GM12872 (cell line): ENCODE measurements at regions not wholly inside any gene's neighbourhood (a gene's known extent, or its start where the extent isn't known, plus 50 kb on each side); places are given as distances from the start of the nearest gene placed in this dataset.

ENCODE experiments used
- TF ChIP-seq, protein P1 (sequence below): IDR thresholded peaks from 3 replicates; pipeline ENCODE4 v1.5.1; 2011; ENCODE audit warnings: low read depth, mild to moderate bottlenecking, low read length, moderate library complexity; ENCODE audit not compliant: insufficient read depth

DNA sequence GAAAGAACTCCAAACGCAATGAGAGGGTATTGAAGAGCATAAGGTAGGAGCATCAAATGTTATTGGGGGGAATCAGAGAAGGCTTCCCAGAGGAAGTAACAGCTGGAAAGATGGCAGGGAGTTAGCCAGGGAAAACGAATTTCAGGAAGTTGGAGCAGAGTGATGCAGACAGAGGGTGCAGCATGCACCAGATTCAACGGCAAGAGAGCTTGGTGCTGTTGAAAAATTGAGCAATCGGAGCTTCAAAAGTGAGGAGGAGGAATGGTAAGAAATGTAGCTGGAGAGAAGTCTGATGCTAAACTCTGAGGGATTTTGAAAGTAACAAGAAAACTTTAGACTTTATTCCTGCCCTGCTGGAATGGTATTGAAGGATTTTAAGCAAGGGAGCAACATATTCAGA is 541.0 kb upstream of the LMCD1 start:
- TF ChIP-seq, protein P1, sequence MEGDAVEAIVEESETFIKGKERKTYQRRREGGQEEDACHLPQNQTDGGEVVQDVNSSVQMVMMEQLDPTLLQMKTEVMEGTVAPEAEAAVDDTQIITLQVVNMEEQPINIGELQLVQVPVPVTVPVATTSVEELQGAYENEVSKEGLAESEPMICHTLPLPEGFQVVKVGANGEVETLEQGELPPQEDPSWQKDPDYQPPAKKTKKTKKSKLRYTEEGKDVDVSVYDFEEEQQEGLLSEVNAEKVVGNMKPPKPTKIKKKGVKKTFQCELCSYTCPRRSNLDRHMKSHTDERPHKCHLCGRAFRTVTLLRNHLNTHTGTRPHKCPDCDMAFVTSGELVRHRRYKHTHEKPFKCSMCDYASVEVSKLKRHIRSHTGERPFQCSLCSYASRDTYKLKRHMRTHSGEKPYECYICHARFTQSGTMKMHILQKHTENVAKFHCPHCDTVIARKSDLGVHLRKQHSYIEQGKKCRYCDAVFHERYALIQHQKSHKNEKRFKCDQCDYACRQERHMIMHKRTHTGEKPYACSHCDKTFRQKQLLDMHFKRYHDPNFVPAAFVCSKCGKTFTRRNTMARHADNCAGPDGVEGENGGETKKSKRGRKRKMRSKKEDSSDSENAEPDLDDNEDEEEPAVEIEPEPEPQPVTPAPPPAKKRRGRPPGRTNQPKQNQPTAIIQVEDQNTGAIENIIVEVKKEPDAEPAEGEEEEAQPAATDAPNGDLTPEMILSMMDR = no peak

DNA sequence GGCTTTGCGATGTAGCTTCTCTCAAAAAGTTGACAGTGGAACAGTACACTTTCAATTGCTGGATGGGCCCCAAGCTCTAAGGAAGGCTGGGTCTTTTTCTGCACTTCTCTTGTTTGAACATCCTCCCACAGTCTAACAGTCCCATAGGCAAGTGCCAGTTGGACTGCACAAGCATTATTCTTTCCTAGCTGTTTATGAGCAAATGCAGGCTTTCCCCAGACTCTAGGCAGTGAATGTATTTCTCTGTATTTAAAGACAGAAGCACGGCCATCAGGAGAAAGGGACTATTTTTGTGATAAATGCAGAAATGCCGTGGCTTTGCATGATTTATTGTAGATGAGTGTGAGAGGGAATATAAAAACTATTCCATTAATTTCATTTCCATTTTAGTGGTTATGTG is 539.3 kb upstream of the LMCD1 start:
- TF ChIP-seq, protein P1 = no peak

DNA sequence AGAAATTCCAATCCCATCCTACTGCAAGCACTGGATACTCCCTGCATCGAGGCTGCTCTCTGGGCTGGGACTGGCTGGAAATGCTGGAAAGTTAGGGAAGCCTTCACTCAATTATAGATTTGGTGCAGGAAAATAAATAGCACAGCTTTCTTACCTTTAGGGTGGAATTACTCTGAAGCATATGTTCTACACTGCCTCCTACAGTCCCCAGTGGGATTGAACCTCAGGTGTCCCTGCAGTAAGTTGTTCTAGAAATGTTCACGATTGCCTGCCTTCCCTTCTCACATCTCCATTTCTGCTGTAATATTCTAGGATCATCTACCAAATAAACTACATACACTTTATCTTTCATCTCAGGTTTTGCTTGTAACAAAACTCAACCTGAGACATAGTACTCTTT is 536.7 kb upstream of the LMCD1 start:
- TF ChIP-seq, protein P1 = no peak

DNA sequence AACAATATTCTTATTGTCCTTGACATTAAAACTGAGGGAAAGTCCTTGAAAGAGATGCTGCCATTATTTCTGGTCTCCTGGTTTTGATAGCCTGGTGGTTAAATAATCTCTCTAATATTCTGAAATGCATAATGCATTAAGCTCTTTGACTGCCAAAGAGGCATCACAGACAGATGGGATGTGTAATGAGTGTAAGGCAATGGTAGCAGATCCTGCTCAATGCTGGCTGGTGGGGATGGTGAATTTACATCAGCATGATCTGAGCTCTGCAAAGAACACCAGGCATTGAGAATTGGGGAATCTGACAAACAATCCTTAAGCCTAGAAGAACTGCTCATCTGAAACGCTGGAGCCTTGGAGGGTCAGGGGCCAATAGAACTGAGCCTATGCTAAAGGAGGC is 528.6 kb upstream of the LMCD1 start:
- TF ChIP-seq, protein P1 = no peak

DNA sequence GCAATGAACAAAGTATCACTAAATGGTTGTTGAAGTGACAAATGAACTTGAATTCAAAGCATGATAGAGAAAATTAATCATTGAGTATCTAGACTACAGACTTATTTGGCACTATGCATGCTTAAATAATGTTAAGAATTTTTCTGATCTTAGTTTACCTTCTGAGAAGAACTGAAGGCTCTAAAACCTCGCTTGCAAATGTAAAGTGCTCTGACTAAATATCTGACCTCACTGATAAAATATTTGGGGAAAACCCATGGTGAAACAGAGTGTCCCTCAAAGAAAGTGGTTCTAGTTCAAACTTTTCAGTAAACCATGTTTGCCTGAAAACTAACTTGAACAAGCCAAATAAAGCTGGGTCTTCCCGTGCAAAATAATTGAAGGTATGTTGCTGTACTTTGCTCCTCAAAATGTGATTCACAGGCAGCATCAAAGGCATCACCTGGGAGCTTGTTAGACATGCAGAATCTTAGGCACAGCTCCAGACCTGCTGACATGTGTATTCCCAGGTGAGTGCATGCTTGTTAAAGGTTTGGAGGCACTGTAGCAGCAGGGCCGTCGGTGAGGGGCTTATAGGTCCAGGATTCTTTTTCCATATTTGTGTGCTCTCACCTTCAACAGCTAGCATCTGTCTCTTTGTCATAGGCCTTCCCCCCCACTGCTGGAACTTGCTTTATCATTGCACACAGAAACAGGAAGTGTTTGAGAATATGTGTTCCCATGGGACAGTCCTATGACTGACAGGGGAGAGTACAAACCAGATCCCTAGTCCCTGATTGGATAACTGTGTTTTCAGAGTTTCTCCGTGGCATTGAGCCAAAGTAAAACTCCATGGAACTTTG is 524.2 kb upstream of the LMCD1 start:
- TF ChIP-seq, protein P1 = no peak

DNA sequence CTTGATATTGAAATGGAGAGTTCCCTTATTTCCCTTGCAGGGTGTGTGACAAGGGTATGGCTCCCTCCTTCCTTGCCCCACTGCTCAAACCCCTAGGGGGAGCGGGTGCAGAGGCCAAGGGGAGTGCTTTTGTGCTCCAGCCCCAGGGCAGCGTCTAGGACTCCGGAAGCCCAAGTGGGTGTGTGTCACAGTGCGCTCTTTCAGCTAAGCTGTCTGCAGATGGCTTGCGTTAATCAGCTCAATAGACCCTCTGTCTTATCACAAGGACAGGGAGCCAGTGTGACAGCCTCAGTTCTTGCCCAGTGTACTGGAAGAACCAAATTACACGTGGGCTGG is 523.6 kb upstream of the LMCD1 start:
- TF ChIP-seq, protein P1 = no peak

DNA sequence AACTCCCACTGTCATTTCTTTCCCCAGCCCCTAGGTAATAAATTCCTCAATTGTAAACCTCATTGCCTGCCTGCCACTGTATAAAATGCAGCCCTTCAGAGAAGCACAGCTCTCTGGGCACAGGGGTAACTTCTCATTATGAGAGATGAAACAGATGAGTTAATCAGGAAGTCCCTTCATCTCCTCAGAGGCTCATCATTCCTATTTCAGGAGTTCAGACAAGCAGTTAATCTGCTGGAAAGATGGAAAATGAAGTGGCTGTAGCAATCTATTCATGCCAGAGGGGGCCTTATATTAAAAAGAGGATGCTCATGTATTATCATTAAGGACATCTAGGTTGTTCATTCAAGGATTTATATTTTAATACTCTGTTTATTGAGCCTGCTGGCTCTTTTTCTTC is 519.5 kb upstream of the LMCD1 start:
- TF ChIP-seq, protein P1 = no peak

DNA sequence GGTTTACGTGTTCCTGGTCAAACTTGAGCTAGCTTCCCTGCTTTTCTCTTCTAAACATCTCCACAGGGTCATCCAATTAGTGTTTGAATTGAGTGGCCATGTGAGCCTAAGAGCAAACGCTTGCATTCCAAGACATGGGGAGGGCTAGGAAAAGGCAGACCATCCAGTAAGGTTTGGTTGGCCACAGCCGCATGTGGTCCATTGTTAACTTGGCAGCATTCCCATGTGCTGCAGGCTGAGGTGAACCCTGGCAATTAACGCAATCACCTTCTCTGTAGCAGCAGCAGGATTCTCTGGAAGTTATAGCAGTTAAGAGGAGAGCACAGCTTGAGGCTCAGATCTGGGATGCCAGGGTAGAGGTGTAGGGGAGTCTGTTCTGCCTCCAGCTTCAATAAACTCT is 502.2 kb upstream of the LMCD1 start:
- TF ChIP-seq, protein P1 = no peak
